C1 segment of cervical spinal cord (tissue), 14 donors: ENCODE measurements at regions not wholly inside any gene's neighbourhood (a gene's known extent, or its start where the extent isn't known, plus 50 kb on each side); places are given as distances from the start of the nearest gene placed in this dataset.
"Not testable (repeated sequence)": the region's sequence is repeated elsewhere in the genome, so short reads cannot be mapped to it uniquely, and the experiment has no call there.

Source experiments
- DNase-seq, 14 donors: peaks; one replicate each; lab custom pipeline; 2025; lab: John Stamatoyannopoulos, UW

DNA sequence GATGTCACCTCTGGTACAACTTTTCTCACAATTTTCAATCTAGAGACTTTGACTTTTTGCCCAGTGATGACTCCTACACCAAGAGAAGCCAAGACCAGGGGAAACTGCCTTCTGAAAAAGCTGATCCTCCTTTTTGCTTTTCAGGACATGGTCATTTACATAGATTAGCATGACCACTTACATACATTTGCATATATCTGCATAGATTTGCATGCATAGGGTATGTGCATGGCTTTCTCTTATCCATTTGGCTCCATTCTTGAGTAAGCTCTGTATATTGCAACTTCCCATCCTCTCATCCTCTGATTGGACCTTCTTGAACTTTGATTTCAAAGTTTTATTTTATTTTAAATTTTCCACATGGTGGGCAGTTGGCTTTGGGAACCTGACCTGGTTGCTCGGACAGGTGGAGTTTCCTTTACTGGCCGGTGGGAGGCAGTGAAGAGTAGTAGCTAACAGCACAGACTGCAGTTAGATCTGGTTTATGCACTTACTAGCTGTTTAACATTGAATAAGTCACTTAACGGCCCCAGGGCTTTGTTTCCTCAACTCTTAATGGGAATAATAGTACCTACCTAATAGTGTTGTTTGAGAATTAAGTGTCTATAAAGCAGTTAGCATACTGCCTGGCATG is 92.9 kb downstream of the GPR139 start:
- no peak for DNase-seq

DNA sequence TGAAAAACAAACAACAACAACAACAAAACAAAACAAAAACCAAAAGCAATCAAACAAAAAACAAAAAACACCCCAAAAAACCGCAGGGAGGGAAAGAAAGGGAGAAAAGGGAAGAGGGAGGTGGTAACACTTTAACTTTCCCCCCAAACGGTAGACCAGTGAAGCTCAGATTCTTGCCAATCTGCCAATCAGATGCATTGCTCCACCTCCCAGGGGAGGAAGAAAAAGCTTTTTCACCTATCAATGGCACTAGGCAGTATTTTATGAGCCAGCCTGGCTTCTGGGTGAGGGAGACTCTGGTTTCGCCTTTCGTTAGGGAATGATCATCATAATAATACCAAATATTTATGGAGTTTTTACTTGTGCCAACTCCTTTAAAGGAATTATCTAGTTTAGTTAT is 94.1 kb downstream of the GPR139 start:
- DNase-seq, result no peak

DNA sequence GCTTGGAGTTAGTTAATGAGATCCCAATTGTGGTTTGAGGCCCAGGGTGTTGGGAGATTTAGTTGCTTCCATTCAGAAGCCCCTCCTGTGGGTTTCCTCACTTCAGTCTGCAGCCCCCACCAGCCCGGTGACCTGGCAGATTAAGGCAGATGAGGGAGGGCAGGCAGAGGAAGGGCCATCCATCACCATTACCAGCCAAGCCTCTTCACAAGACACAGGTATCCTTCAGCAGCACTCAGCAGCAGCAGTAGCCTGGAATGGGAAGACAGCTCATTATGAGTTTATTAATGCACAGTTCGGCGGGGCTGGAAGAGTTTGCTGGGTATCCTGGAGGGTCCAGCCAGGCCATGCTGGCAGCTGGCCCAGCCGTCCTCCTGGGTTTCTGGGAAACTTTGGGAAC is 90.0 kb upstream of the GPRC5B start:
- DNase-seq, result no peak

DNA sequence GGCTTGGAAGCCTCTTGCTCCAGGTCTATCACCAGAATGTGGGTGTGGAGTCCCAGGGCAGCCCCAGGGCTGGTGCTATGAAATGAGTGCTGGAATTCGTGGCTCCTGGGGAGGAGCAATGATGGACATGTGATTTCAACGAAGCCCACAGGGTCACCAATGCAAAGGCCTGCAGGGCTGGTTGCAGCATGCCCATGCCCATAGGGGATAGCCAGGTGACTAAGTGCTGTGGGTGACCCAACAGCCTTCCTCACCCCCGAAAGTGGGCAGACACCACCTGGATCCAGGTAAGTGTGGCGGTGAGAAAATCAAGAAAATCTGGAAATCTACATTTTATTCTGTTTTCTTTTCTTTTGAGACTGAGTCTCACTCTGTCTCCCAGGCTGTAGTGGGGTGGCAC is 87.5 kb upstream of the GPRC5B start:
- DNase-seq, result no peak

DNA sequence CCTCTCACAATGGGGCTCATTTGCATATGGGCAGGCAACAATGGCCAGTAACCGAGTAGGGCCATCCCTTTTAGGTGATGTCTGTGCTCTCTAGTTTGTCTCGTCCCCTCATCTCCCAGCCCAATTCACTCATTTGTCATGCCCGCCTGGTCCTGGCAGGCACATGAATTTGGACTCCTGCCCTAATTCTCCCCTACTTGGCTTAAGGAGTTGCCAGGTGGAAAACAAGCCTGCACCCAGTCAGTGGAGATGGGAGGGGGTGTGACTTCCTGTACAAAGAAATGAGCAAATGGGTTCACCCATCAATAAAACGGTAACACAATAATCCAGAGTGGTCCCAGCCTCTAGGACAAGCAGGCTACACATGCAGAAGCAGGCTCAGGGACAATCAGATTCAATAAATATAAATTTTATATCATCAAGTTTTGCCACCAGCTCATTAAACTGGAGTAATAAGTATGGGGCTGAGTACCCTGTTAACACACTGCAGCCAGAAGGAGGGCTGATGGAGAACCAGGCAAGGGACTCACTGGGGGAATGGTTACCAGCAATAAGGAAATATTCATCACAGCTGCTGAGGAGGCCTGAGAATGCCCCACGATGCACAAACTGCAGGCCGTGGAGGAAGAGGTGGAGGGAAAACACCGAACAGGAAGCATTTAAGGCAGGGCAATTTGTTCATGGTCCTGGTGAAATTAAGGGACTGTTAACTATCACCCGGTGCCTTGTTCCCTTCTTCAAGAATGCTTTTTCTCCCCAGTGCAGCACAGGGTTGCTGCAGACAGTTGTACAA is 84.4 kb upstream of the GPRC5B start:
- DNase-seq, result no peak

DNA sequence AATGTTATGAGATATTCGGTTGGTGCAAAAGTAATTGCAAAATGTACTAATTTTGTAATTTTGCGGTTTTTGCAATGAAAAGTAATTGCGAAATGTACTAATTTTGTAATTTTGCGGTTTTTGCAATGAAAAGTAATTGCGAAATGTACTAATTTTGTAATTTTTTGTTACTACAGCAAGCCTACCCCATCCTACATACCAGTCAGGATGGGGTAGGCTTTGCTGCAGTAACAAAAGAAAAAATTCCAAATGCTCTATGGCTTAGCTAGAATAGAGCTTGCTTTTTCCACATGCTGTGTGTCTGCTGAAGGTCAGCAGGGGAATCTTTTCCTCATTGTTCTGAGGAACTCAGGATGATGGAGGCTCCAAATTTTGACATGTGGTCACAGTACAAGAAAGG is 83.3 kb upstream of the GPRC5B start:
- no peak for DNase-seq

DNA sequence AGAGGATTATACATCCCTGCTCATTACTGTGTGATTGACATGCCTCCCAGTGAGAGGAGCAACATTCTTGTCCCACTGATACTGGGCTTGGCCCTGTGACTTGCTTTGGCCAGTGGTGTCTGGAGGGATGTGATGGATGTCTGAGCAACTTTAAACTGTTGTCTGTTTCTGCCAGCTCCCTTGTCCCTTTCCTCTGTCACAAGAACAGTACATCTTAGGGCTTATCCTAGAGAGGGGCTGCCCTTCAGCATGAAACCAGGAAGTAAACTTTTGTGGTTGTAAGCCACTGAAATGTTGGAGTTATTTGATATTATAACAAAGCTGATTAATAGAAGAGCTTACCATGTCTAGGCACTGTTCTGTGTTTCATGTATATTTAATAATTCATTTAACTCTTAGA is 82.9 kb upstream of the GPRC5B start:
- no peak for DNase-seq

DNA sequence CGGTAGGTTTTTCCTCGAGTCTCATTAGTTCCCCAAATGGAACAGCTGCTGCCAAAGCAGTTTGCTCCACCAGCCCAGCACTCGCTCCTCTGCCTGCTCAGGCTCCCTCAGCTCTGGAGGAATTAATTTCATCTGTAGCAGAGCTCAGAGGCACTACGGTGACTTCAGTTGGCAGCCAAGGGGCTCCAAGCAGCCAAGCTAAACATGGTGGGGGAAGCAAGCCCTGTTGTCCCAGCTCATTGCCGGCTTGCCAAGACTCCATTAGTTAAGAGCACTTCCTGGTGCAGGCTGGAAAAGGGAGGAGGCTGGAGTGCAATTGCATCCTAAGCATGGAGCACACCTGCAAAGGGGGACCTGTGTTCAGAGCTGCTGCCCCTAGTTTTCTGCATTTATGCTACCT is 78.7 kb upstream of the GPRC5B start:
- peak in 1 of 14 donors; percentile 2 for DNase-seq

DNA sequence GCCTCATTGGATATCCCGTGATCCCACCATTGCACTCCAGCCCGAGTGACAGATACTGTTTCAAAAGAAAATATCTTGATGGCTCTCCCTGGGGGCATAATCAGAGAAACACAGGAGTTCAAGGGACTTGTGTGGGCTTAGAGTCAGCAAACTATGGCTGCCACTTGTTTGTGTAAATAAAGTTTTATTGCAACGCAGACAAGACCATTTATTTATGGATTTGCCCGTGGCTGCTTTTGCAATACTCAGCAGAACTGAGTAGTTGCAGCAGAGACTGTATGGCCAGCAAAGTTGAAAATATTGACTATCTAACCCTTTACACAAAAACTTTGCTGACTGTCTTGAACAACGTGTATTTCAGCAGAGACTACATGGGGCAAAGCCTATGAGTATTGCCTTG is 75.5 kb upstream of the GPRC5B start:
- no peak for DNase-seq

DNA sequence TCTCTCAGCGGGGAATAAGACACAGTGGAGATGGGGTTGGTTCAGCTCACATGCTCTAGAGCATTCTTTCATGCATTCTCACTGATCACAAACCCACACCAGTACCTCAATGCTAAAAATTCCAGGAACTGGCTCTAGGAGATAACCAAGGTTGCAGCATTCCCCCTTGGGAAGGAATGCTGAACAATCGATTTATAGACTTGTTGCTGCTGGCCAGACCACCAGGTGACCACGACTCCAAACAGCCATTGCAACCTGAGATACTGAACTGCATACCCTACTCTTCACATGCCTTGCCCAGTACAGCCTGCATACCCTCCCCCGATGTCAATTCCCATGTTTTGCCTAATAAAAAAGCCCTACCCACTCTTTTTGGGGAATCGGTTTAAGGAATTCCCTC is 75.1 kb upstream of the GPRC5B start:
- DNase-seq, result no peak

DNA sequence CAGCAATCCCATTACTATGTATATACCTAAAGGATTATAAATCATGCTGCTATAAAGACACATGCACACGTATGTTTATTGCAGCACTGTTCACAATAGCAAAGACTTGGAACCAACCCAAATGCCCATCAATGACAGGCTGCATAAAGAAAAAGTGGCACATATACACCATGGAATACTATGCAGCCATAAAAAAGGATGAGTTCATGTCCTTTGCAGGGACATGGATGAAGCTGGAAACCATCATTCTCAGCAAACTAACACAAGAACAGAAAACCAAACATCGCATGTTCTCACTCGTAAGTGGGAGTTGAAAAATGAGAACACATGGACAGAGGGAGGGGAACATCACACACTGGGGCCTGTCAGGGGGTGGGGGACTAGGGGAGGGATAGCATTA is 71.2 kb upstream of the GPRC5B start:
- not testable (repeated sequence) for DNase-seq

DNA sequence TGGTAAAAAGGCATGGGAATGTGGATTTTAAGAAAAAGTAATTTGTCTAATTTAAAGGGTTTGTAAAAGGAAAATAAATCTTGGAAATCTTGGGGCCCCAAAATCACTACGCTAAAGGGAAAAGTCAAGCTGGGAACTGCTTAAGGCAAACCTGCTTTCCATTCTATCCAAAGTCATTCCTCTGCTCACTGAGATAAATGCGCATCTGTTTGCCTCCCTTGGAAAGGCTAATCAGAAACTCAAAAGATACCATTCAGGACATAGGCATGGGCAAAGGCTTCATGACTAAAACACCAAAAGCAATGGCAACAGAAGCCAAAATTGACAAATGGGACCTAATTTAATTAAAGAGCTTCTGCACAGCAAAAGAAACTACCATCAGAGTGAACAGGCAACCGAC is 70.4 kb upstream of the GPRC5B start:
- DNase-seq, result not testable (repeated sequence)

DNA sequence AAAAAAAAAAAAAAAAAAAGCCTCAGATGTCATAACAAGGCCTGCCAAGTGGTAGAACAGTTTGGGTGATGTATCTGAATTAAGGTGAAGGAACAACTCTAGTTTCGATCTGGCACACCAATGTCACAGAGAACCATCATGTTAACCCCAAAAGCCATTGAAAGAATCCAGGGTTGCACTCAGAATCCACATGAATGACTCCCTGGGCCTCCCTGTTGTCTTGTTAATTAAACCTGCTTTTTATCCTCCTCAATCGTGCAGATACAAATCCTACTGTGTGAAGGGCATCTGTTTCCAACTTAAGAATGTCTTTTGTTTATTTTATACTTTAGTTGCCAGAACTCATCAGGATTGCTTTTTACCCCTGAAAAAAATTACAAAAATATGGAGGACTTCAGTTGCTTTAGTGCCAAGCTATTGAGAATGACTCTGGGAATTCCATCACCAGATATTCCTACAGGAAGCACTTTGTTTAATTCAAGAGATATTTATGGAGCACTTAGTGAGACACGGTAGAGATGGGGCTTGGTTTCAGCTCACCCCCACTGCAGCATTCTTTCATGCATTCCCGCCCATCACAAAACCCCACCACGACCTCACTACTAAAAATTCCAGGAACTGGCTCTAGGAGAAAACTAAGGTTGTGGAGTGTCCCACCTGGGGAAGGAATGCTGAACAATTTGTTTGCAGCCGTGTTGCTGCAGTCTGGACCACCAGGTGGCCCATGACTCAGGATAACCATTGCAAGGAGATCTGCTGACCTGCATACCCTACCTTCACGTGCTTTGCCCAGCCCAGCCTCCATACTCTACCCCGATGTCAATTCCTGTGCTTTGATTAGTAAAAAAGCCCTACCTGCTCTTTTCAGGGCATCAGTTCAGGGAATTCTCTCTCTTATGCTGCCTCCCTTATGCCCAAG is 63.8 kb upstream of the GPRC5B start:
- no peak for DNase-seq

DNA sequence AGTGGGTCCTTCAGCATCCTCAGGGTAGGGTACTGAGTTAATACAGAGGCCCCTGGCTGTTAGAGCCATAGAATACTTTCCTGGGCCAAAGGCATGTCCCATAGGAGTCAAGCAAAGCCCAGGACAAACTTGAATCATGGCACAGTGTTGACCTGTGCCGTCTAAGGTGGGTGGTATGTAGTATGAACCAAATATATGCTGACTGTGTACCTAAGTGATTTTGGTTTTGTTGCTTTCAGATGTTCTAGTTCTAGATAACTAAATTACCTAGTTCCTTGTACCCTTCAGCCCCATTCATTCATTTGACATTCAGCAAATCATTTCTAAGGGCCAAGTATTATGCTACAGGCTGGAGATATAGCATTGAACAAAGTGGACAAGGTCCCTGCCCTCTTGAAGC is 61.3 kb upstream of the GPRC5B start:
- DNase-seq, result no peak

DNA sequence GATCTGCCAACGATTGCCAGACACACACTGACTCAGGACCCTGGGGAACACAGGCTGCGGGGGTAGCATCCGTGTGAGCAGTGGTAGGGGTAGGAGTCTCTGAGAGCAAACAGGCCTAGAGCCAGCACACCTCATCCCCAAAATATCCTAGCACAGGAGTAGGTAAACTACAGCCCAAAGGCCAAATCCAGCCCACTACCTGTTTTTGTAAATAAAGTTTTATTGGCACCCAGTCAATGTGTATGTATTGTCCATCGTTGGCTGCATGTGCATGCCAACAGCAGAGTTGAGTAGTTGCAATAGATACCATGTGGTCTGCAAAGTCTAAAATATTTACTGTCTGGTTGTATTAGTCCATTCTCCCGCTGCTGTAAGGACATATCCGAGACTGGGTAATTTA is 55.5 kb upstream of the GPRC5B start:
- no peak for DNase-seq

DNA sequence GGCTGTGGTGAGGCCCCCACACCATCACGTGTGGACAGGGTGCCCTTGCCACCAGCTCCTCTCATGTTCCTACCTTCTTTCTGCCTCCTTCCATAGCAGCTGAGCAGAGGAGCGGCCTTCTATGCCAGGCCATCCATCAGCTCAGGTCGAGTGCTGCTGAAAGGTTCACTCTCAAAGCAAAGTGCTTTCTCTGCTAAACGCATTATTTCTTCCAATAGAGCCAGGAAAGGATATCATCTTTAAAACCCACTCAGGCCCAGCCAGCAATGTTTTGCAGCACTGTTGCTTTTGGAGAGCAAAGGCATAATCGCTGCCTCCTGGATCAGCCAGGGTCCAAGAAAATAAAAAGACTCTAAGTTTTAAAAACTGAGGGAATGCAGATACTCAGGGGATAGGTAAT is 54.9 kb upstream of the GPRC5B start:
- DNase-seq, result no peak

DNA sequence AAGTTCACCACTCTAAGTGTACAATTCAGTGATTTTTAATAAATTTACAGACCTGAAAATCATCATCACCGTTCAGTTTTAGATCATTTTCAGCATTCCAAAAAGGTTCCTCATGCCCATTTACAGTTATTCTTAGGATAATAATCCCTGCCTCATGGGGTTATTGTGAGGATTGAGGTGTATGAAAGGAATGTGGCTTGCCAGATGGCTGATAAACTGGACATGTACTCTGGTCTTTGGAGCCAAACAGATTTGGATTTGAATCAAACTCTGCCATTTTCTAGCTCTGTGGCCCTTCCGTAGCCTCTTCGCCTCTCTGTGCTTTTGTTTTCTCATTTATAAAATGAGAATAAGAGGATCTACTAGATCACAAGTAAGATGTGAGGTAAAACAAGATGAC is 53.9 kb upstream of the GPRC5B start:
- DNase-seq, result peak in 1 of 14 donors; percentile 35

DNA sequence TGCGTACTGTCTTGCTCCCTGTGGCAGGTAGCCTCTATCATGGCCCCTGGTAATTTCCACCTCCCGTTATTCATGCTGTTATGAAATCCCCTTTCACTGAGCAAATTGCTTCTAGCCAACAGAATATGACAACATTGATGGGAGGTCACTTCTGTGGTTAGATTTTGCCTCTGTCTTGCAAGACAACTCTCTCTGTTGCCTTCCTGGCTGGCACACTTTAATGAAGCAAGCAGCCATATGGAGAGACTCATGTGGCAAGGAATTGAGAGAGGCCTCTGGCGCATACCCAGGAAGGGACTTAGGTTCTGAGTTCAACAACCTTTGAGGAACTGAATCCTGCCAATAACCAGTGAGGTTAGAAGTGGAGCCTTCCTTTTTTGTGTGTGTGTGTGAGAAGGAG is 51.8 kb upstream of the GPRC5B start:
- no peak for DNase-seq

DNA sequence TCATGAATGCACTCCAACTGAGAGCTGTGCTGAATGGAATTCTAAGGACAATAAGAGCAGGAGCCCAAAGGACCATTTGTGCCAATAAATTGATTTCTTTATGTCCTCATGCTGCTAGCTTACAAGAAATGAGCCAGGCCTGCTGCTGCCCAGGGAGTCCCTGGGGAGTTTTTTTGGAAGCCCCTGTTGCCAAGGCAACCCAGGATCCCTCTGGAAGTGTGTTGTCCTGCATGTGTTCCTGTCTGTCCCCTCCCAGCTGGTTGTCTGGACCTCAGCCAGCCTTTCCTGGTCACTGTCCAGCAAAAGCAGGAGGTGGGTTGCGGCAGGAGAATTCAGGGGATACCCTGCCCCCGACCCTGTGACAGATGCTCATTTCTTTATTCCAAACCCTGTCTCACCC is 51.0 kb upstream of the GPRC5B start:
- DNase-seq, result no peak
